ENCODE measurements at regions not wholly inside any gene's neighbourhood (a gene's known extent, or its start where the extent isn't known, plus 50 kb on each side); places are given as distances from the start of the nearest gene placed in this dataset.
"Not testable (repeated sequence)": the region's sequence is repeated elsewhere in the genome, so short reads cannot be mapped to it uniquely, and the experiment has no call there.

GRCh38 chr5:25500635-25501034 is 855.9 kb upstream of the CDH10 start:
- DNase-seq (ENCODE audit: low read depth): no peak
- in situ Hi-C loops (cut with HindIII; ENCODE audit: low pct_unique_long_range_greater_than_20kb, low sequenced_read_pairs): no loop called here

GRCh38 chr5:25489834-25490538 is 845.2 kb upstream of the CDH10 start:
- no peak for DNase-seq (ENCODE audit: low read depth)
- in situ Hi-C loops (cut with HindIII; ENCODE audit: low pct_unique_long_range_greater_than_20kb, low sequenced_read_pairs): no loop called here

- no peak for DNase-seq (ENCODE audit: low read depth)
- in situ Hi-C loops (cut with HindIII; ENCODE audit: low pct_unique_long_range_greater_than_20kb, low sequenced_read_pairs): no loop called here
These were observed 843.3 kb upstream of the CDH10 start for GRCh38 chr5:25488119-25488518.

GRCh38 chr5:25484391-25484790 is 839.6 kb upstream of the CDH10 start:
- DNase-seq (ENCODE audit: low read depth): no peak
- in situ Hi-C loops (cut with HindIII; ENCODE audit: low pct_unique_long_range_greater_than_20kb, low sequenced_read_pairs): no loop called here

- in situ Hi-C loops (cut with HindIII; ENCODE audit: low pct_unique_long_range_greater_than_20kb, low sequenced_read_pairs): no loop called here
- DNase-seq (ENCODE audit: low read depth): no peak
These were observed 836.7 kb upstream of the CDH10 start for GRCh38 chr5:25481463-25481862.

- in situ Hi-C loops (cut with HindIII; ENCODE audit: low pct_unique_long_range_greater_than_20kb, low sequenced_read_pairs): no loop called here
- no peak for DNase-seq (ENCODE audit: low read depth)
These were observed 814.3 kb upstream of the CDH10 start for GRCh38 chr5:25459082-25459481.

GRCh38 chr5:25458628-25459027 is 813.9 kb upstream of the CDH10 start:
- in situ Hi-C loops (cut with HindIII; ENCODE audit: low pct_unique_long_range_greater_than_20kb, low sequenced_read_pairs): no loop called here
- DNase-seq (ENCODE audit: low read depth): no peak

GRCh38 chr5:25453500-25453899 is 808.7 kb upstream of the CDH10 start:
- DNase-seq (ENCODE audit: low read depth): no peak
- in situ Hi-C loops (cut with HindIII; ENCODE audit: low pct_unique_long_range_greater_than_20kb, low sequenced_read_pairs): no loop called here

- DNase-seq (ENCODE audit: low read depth): no peak
- in situ Hi-C loops (cut with HindIII; ENCODE audit: low pct_unique_long_range_greater_than_20kb, low sequenced_read_pairs): no loop called here
These were observed 806.5 kb upstream of the CDH10 start for GRCh38 chr5:25451294-25451693.

GRCh38 chr5:25448646-25449045 is 803.9 kb upstream of the CDH10 start:
- DNase-seq (ENCODE audit: low read depth): no peak
- in situ Hi-C loops (cut with HindIII; ENCODE audit: low pct_unique_long_range_greater_than_20kb, low sequenced_read_pairs): no loop called here

- DNase-seq (ENCODE audit: low read depth): no peak
- in situ Hi-C loops (cut with HindIII; ENCODE audit: low pct_unique_long_range_greater_than_20kb, low sequenced_read_pairs): no loop called here
These were observed 803.4 kb upstream of the CDH10 start for GRCh38 chr5:25448190-25448621.

GRCh38 chr5:25446061-25446420 is 801.3 kb upstream of the CDH10 start:
- in situ Hi-C loops (cut with HindIII; ENCODE audit: low pct_unique_long_range_greater_than_20kb, low sequenced_read_pairs); DNase-seq (ENCODE audit: low read depth): not testable (repeated sequence)

GRCh38 chr5:25445381-25446060 is 800.7 kb upstream of the CDH10 start:
- in situ Hi-C loops (cut with HindIII; ENCODE audit: low pct_unique_long_range_greater_than_20kb, low sequenced_read_pairs); DNase-seq (ENCODE audit: low read depth): not testable (repeated sequence)

GRCh38 chr5:25444697-25445096 is 799.9 kb upstream of the CDH10 start:
- in situ Hi-C loops (cut with HindIII; ENCODE audit: low pct_unique_long_range_greater_than_20kb, low sequenced_read_pairs): no loop called here

GRCh38 chr5:25441810-25442209 is 797.0 kb upstream of the CDH10 start:
- in situ Hi-C loops (cut with HindIII; ENCODE audit: low pct_unique_long_range_greater_than_20kb, low sequenced_read_pairs): no loop called here
- no peak for DNase-seq (ENCODE audit: low read depth)

More at GRCh38 chr5:25444697-25445096, 799.9 kb upstream of the CDH10 start:
- no peak for DNase-seq (ENCODE audit: low read depth)

- no peak for DNase-seq (ENCODE audit: low read depth)
- in situ Hi-C loops (cut with HindIII; ENCODE audit: low pct_unique_long_range_greater_than_20kb, low sequenced_read_pairs): no loop called here
These were observed 794.2 kb upstream of the CDH10 start for GRCh38 chr5:25439025-25439424.

- in situ Hi-C loops (cut with HindIII; ENCODE audit: low pct_unique_long_range_greater_than_20kb, low sequenced_read_pairs); DNase-seq (ENCODE audit: low read depth): not testable (repeated sequence)
These were observed 793.6 kb upstream of the CDH10 start for GRCh38 chr5:25438375-25438774.

GRCh38 chr5:25436452-25436851 is 791.7 kb upstream of the CDH10 start:
- no peak for DNase-seq (ENCODE audit: low read depth)
- in situ Hi-C loops (cut with HindIII; ENCODE audit: low pct_unique_long_range_greater_than_20kb, low sequenced_read_pairs): no loop called here

- in situ Hi-C loops (cut with HindIII; ENCODE audit: low pct_unique_long_range_greater_than_20kb, low sequenced_read_pairs): no loop called here
- no peak for DNase-seq (ENCODE audit: low read depth)
These were observed 791.1 kb upstream of the CDH10 start for GRCh38 chr5:25435882-25436281.

GRCh38 chr5:25427240-25427639 is 782.5 kb upstream of the CDH10 start:
- DNase-seq (ENCODE audit: low read depth): no peak
- in situ Hi-C loops (cut with HindIII; ENCODE audit: low pct_unique_long_range_greater_than_20kb, low sequenced_read_pairs): no loop called here
